Psoas muscle (tissue), 7 donors: ENCODE measurements at regions not wholly inside any gene's neighbourhood (a gene's known extent, or its start where the extent isn't known, plus 50 kb on each side); places are given as distances from the start of the nearest gene placed in this dataset.
A peak's percentile ranks its signal among the peaks of the same experiment; 100 is the strongest.
"Not testable (repeated sequence)": the region's sequence is repeated elsewhere in the genome, so short reads cannot be mapped to it uniquely, and the experiment has no call there.

Experiments
- ATAC-seq, 4 donors: fragments of 200-7000 bp; cut with Tn5 transposase; one replicate each; pipeline ENCODE4 v1.9.1; 2020; ENCODE audit warnings: moderate library complexity in 3 of 4, mild to moderate bottlenecking in 2 of 4
- DNase-seq, 2 donors: peaks; one replicate each; pipeline ENCODE4 v3.0.0-alpha.2; 2020
- H3K27ac ChIP-seq: fragments of 200-600 bp; one replicate; pipeline ENCODE4 v1.8.0; 2022
- H3K27me3 ChIP-seq, 3 donors: fragments of 200-600 bp in 1 of 3; one replicate each; pipeline versions ENCODE4 v1.6.1 to v1.8.0; 2013 to 2022; ENCODE audit warnings: low read length in 2 of 3, mild to moderate bottlenecking in 2 of 3, moderate library complexity in 1 of 3; ENCODE audit not compliant: insufficient read depth in 3 of 3
- H3K36me3 ChIP-seq, 2 donors: fragments of 200-600 bp in 1 of 2; one replicate each; pipeline versions ENCODE4 v1.6.1 to v1.8.0; 2013 to 2022; ENCODE audit warnings: low read depth in 1 of 2, mild to moderate bottlenecking in 1 of 2, moderate library complexity in 1 of 2; ENCODE audit not compliant: insufficient read depth in 1 of 2
- H3K4me1 ChIP-seq: fragments of 200-600 bp; one replicate; pipeline ENCODE4 v1.8.0; 2022
- H3K4me3 ChIP-seq: fragments of 200-600 bp; one replicate; pipeline ENCODE4 v1.8.0; 2022; ENCODE audit warnings: mild to moderate bottlenecking
- H3K9me3 ChIP-seq: fragments of 200-600 bp; one replicate; pipeline ENCODE4 v1.8.0; 2022
- WGBS, 3 donors: extraction: QIAGEN DNeasy Blood & Tissue Kit; methylation state at CpG; one replicate each; pipeline versions ENCODE4 v1.1.6 to v1.1.7; 2013; 5-methylcytosine and 5-hydroxymethylcytosine counted together
- intact Hi-C, 2 donors: fragments of 100-400 bp; cut with DNase I; formaldehyde crosslinking; loops; one replicate each; pipeline versions ENCODE4 v1.11.0 to v1.14.2; 2022
- TF ChIP-seq, protein P1 (sequence below): fragments of 200-600 bp; IDR thresholded peaks from one replicate; pipeline ENCODE4 v1.8.0; 2022; ENCODE audit warnings: antibody characterized with exemption
- donor health status: healthy with polysubstance abuse.
- donor health status: DM: no; HTN: no; CAD: no; lungs with moderate emphysema.
- donor health status: Bipolar disorder and iron deficiency.
- donor health status: healthy.
- donor health status: DM: yes; HTN: yes; CAD: no.
- donor health status: DM: no; HTN: no; CAD: no.
- donor health status: DM: yes; HTN: yes; CAD: no.

DNA sequence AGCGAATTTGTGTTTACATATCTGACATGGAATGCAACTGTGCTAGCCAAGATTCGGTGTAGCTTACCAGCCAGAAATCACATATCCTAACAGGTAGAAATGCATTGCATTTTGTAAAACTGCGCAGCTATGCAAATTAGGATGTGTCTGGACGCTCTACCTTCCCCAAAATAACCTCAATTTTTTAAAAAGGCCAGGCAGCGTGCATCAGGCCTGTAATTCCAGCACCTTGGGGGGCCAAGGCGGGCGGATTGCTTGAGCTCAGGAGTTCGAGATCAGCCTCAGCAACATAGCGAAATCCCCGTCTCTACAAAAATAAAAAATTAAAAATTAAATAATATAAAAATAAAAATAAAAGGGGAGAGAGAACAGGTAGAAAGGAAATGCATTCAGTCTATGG, 305.0 kb downstream of the TYW1 start:
- TF ChIP-seq, protein P1, sequence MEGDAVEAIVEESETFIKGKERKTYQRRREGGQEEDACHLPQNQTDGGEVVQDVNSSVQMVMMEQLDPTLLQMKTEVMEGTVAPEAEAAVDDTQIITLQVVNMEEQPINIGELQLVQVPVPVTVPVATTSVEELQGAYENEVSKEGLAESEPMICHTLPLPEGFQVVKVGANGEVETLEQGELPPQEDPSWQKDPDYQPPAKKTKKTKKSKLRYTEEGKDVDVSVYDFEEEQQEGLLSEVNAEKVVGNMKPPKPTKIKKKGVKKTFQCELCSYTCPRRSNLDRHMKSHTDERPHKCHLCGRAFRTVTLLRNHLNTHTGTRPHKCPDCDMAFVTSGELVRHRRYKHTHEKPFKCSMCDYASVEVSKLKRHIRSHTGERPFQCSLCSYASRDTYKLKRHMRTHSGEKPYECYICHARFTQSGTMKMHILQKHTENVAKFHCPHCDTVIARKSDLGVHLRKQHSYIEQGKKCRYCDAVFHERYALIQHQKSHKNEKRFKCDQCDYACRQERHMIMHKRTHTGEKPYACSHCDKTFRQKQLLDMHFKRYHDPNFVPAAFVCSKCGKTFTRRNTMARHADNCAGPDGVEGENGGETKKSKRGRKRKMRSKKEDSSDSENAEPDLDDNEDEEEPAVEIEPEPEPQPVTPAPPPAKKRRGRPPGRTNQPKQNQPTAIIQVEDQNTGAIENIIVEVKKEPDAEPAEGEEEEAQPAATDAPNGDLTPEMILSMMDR: no peak
- H3K4me3 ChIP-seq: peak overlapping the region; percentile 95
- H3K36me3 ChIP-seq: peaks cover 0 to 16% of the 10 kb centered on the region in 2 donors
- 39 to 47% (median 42%) methylated on average over 10 of the region's 10 CpGs for WGBS, 3 donors
- ATAC-seq: no peak
- H3K27ac ChIP-seq: peak overlapping the region; percentile 97
- DNase-seq: no peak
- intact Hi-C loops: no loop called here
- H3K4me1 ChIP-seq: peaks cover 30% of the 10 kb centered on the region
- H3K27me3 ChIP-seq: no peaks in the 10 kb centered on the region
- H3K9me3 ChIP-seq: no peaks in the 10 kb centered on the region

DNA sequence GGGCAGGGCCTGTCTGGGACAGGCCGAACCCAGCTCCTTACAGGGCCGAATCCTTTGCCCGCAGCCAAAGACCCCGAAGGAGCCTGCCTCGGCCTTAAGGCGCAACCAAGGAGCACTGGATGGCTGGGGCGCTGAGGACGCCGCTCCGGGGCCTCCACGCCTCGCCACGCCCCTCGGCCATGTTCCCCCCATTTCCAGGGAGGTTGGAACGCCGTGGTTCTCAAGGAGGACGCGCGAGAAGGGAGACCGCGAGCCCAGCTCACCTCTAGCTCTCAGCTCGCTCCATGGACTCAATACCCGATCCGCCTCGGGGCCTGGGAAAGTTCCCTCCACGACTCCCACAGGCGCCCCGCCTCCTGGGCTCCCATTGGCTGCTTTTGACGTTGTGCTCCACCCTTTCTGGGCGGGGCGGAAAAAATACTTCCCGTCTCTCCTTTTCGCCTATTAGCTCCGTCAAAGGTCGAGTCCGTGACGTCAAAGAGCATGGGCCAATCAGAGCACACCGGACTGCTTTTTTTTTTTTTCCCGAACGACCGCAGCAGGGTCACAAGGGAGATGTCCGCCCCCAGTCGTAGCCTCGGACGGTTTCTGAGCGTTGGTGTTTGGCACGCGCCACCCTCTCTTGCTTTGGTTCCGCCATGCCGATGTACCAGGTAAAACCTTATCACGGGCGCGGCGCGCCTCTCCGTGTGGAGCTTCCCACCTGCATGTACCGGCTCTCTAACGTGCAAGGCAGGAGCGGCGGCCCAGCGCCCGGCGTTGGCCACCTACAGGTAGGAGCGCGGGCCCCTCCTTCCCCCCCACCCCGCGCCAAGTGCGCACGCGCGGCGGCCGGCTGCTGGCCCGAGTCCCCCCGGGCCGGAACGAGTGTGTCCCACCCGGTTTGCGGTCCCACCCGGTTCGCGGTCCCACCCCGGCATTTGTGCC, 305.7 kb downstream of the TYW1 start:
- intact Hi-C loops: no loop called here
- 0 to 1% (median 0%) methylated on average over 75 to 83 of the region's 83 CpGs for WGBS, 3 donors
- peak overlapping the region; percentile 95 for H3K4me3 ChIP-seq
- no peaks in the 10 kb centered on the region for H3K27me3 ChIP-seq
- peak overlapping the region; percentile 97 for H3K27ac ChIP-seq
- peak; percentile 94 to 96 (median 95) for ATAC-seq
- peak; percentile 98 to 99 for DNase-seq
- TF ChIP-seq, protein P1: peak; percentile 45
- peaks cover 0 to 21% of the 10 kb centered on the region in 2 donors for H3K36me3 ChIP-seq
- H3K9me3 ChIP-seq: no peaks in the 10 kb centered on the region
- peaks cover 31% of the 10 kb centered on the region for H3K4me1 ChIP-seq

DNA sequence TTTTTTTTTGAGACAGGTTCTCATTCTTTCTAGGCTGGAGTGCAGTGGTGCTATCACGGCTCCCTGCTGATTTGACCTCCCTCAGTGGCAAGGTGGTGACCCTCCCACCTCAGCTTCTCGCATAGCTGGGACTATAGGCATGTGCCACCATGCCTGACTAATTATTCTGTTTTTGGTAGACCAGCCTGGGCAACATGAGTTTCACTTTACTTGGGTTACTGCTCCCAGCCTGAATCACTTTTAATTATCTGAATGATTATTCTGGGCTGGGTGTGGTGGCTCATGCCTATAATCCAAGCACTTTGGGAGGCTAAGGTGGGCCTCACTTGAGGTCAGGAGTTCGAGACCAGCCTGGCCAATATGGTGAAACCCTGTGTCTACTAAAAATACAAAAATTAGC, 308.2 kb downstream of the TYW1 start:
- peaks cover 8 to 46% of the 10 kb centered on the region in 2 donors for H3K36me3 ChIP-seq
- peak overlapping the region; percentile 97 for H3K27ac ChIP-seq
- ATAC-seq, H3K9me3 ChIP-seq, intact Hi-C loops, H3K4me3 ChIP-seq, DNase-seq, H3K27me3 ChIP-seq: not testable (repeated sequence)
- WGBS, 3 donors: 59 to 80% (median 67%) methylated on average over 3 of the region's 3 CpGs
- peaks cover 31% of the 10 kb centered on the region for H3K4me1 ChIP-seq

DNA sequence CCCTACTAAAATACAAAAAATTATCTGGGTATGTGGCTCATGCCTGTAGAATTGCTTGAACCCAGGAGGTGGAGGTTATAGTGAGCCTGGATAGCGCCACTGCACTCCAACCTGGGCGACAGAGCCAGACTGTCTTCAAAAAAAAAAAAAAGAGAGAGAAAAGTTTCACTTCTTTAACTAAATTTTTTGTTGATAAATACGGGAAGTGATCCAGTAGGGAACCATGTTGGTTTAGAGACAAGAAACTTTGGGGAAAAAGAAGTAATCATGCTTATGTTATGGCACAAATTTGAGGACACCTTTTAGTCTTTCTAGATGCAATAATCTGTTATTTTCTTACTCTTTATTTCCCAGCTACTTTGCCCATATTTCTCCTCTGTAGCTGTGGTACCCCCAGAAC, 309.7 kb downstream of the TYW1 start:
- Histone ChIP-seq H3K36me3 (peaks cover 8 to 61% of the 10 kb centered on the region in 2 donors), H3K4me1 (peaks cover 43% of the 10 kb centered on the region), H3K27me3 (no peaks in the 10 kb centered on the region), H3K27ac (peak overlapping the region; percentile 53), H3K9me3 (no peaks in the 10 kb centered on the region), H3K4me3 (no peak overlapping the region)
- ATAC-seq (no peak), DNase-seq (no peak)
- WGBS, 3 donors: 81 to 93% (median 89%) methylated on average over 3 of the region's 3 CpGs
- intact Hi-C loops: no loop called here
- TF ChIP-seq, protein P1: no peak

DNA sequence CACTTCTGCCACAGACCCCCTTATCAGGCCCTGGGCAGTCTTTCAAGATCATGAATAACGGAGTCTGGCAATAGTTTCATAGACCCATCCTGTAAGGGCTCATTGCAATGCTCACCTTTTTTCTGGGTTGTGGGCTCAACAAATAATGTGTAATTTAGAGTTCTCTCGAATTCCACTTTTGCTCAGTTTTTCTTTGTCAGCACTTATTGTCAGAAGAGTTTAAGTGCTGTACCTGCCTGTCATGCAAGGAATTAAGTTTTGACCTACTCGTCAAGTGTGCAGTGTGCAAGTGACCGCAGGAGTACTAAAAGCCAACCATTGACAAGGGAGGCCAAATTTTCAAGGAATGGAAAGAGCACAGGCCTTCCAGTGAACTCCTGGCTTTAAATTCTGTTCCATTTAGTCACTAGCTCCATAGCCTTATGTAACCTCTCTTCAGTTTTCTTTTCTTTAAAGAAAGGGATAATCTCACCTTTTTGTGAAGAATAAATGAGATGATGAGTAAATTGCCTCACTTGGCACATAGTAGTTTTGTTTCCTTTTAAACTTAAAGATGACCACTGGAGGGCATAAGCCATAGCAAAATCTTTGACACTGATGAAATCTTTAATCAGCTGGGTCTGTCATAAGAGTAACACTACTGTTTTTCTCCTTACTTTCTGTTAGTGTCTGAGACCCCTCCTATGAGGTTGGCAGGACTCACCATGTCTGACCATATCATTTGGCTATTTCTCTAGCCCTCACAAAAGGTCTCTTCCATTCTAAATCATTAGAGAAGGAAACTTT, 313.3 kb downstream of the TYW1 start:
- H3K36me3 ChIP-seq: peaks cover 8 to 90% of the 10 kb centered on the region in 2 donors
- WGBS, 3 donors: 49 to 71% (median 59%) methylated on average over 4 of the region's 4 CpGs
- no peak overlapping the region for H3K4me3 ChIP-seq

More for the DNA sequence above, 313.3 kb downstream of the TYW1 start:
- ATAC-seq (peak; percentile 46 to 70 (median 59)), DNase-seq (no peak)
- Histone ChIP-seq H3K4me1 (peaks cover 32% of the 10 kb centered on the region), H3K27ac (peak overlapping the region; percentile 63), H3K9me3 (no peaks in the 10 kb centered on the region), H3K27me3 (no peaks in the 10 kb centered on the region)
- TF ChIP-seq, protein P1: no peak
- intact Hi-C loops: no loop called here
